Muscle layer of colon (tissue), 2 donors: ENCODE measurements at regions not wholly inside any gene's neighbourhood (a gene's known extent, or its start where the extent isn't known, plus 50 kb on each side); places are given as distances from the start of the nearest gene placed in this dataset.
"Not testable (repeated sequence)": the region's sequence is repeated elsewhere in the genome, so short reads cannot be mapped to it uniquely, and the experiment has no call there.

Experiments used
- H3K27ac ChIP-seq: one replicate; pipeline ENCODE4 v1.7.0; 2013; ENCODE audit warnings: low read depth, mild to moderate bottlenecking, low read length, moderate library complexity
- H3K27me3 ChIP-seq, 2 donors: one replicate each; pipeline ENCODE4 v1.7.0; 2013; ENCODE audit warnings: low read length in 2 of 2, mild to moderate bottlenecking in 2 of 2; ENCODE audit not compliant: insufficient read depth in 2 of 2, control insufficient read depth in 1 of 2
- H3K36me3 ChIP-seq: one replicate; pipeline ENCODE4 v1.7.0; 2013; ENCODE audit warnings: mild to moderate bottlenecking, low read length; ENCODE audit not compliant: insufficient read depth
- H3K4me1 ChIP-seq: one replicate; pipeline ENCODE4 v1.7.0; 2013; ENCODE audit warnings: mild to moderate bottlenecking, low read length; ENCODE audit not compliant: insufficient read depth
- H3K4me3 ChIP-seq, 2 donors: one replicate each; pipeline ENCODE4 v1.7.0; 2013; ENCODE audit warnings: low read length in 2 of 2, low read depth in 1 of 2, mild to moderate bottlenecking in 1 of 2, moderate library complexity in 1 of 2
- H3K9ac ChIP-seq: one replicate; pipeline ENCODE4 v1.7.0; 2013; ENCODE audit warnings: low read length
- H3K9me3 ChIP-seq: one replicate; pipeline ENCODE4 v1.7.0; 2013; ENCODE audit warnings: mild to moderate bottlenecking, low read length
- donor health status: abdominal sarcoma.
- donor health status: Adenocarcinoma of cecum.

DNA sequence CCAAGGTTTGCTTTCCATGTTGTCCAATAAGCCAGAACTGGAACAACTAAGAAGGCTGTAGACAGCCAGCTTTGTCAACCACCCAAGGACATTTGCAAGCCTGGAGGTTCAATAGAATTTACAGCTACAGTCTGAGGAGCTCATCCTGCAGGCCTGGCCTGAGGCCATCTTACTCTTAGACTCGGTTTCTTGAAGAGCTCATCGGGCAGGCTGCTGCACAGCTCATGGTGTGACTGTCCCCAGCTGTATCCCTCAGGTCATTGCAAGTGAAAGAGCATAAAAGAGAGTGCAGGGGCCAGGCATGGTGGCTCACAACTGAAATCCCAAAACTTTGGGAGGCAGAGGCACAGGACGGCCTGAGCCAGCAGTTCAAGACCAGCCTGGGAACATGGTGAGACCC, 96.9 kb upstream of the FOXQ1 start:
- Histone ChIP-seq H3K27me3 (no peaks in the 10 kb centered on the region), H3K4me1 (no peaks in the 10 kb centered on the region), H3K9ac (no peak overlapping the region), H3K4me3 (no peak overlapping the region), H3K36me3 (no peaks in the 10 kb centered on the region), H3K9me3 (no peaks in the 10 kb centered on the region), H3K27ac (no peak overlapping the region)

DNA sequence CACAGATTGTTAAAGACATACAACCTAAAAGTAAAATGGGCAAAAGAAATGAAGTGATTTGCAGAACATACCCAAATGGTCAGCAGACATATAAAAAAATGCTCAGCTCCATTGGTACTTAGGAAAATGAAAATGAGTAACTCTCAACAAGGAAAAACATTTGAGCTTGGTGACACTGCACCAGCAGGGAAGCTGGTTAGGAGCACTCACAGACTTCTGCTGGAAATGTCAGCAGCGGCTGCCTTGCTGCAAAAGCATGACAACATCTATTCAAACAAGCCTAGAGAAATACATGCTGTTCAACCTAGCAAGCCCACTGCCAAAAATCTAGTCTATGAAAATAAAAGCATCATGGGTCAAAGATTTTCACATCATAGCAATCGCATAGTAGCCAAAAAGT, 99.0 kb upstream of the FOXQ1 start:
- H3K9ac ChIP-seq = no peak overlapping the region

DNA sequence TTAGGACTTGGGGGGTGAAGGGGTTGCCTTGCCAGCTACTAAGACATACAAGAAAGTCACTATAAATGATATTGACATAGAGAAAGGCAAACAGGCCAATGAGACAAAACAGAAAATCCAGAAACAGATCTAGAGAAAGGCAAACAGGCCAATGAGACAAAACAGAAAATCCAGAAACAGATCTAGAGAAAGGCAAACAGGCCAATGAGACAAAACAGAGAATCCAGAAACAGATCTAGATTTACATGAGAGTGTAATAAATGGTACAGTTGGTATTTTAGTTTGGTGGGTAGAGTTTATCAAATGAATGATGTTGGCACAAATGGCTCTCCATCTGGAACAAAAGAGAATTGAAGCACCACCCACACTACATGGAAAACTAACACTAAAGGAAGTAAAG, 99.8 kb upstream of the FOXQ1 start:
- H3K27ac ChIP-seq, H3K9me3 ChIP-seq, H3K4me1 ChIP-seq, H3K27me3 ChIP-seq, H3K9ac ChIP-seq, H3K4me3 ChIP-seq, H3K36me3 ChIP-seq: not testable (repeated sequence)

More for the DNA sequence above, 99.0 kb upstream of the FOXQ1 start:
- Histone ChIP-seq H3K27me3 (no peaks in the 10 kb centered on the region), H3K36me3 (no peaks in the 10 kb centered on the region), H3K4me1 (no peaks in the 10 kb centered on the region), H3K9me3 (no peaks in the 10 kb centered on the region), H3K4me3 (no peak overlapping the region), H3K27ac (no peak overlapping the region)

DNA sequence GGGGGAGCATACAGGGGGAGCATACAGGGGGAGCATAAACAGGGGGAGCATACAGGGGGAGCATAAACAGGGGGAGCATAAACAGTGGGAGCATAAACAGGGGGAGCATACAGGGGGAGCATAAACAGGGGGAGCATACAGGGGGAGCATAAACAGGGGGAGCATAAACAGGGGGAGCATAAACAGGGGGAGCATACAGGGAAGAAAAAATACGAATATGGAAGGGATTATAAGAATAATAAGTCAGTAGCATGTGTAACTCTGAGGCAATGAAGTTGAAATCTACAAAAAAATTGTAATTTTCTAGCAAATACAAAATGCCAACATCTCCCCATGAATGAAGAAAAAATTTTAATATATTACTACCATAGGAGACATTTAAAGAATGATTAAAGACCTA, 101.3 kb upstream of the FOXQ1 start:
- H3K4me3 ChIP-seq, H3K4me1 ChIP-seq, H3K27me3 ChIP-seq, H3K9me3 ChIP-seq, H3K27ac ChIP-seq, H3K9ac ChIP-seq, H3K36me3 ChIP-seq: not testable (repeated sequence)

DNA sequence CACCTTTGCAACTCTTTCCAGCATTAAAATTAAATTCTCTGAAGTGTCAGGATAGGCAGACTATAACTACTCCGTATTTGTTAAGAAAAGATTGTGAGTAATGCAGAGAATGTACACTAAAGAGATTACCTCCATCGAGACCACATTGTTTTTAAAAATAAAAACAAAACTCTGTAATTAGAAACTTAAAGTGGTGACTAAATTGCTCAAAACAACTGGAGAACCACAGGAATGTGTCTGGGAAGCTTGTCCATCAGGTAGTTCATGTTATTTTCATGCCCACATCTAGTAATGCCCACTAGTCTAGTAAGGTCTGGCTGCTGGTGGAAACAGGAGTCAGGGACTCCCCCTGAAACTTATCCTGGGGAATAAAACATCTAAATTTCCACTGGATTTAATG, 103.0 kb upstream of the FOXQ1 start:
- no peak overlapping the region for H3K9ac ChIP-seq
- no peak overlapping the region for H3K27ac ChIP-seq
- no peak overlapping the region for H3K4me3 ChIP-seq
- no peaks in the 10 kb centered on the region for H3K27me3 ChIP-seq
- H3K4me1 ChIP-seq = no peaks in the 10 kb centered on the region
- no peaks in the 10 kb centered on the region for H3K9me3 ChIP-seq
- H3K36me3 ChIP-seq = no peaks in the 10 kb centered on the region

DNA sequence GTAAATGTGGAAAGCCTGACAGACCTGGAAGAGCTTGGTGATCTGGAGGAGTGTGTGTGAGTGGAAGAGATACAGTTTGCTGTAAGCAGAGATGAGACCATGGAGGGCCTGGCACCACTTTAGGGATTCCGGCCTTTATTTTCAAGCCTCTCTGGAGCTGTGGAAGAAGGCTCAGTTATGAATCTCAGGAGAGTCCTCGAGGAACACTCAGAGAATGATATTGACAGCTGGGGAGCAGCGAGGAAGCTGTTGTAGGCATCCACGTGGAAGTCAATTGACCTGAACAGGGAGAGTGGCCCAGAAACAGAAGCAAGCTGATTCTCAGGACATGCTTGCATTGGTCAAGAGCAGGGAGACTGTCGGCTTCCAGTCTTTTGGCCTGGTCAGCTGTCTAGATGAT, 108.4 kb upstream of the FOXQ1 start:
- H3K36me3 ChIP-seq = no peaks in the 10 kb centered on the region
- H3K9me3 ChIP-seq = no peaks in the 10 kb centered on the region
- no peak overlapping the region for H3K4me3 ChIP-seq
- H3K27ac ChIP-seq = no peak overlapping the region
- H3K27me3 ChIP-seq = no peaks in the 10 kb centered on the region
- H3K9ac ChIP-seq = no peak overlapping the region
- H3K4me1 ChIP-seq = no peaks in the 10 kb centered on the region

DNA sequence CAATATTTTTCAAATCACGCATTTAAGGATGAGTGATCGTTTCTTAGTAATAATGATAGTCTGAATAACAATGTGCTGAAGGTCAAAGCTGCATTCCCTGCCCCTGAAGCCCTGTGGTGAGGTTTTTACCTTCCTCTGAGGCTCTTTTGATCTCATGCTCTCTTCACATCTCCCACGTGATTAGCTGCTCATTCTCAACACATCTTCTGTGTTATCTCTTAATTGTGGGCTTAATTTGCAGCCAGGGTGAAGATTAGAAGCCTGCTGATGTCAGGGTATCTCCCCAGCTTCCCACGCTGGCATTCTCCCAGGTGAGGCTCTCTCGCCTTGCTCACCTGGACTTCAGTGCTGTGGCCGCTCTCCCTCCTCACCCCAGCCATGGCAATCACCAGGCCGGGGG, 109.7 kb upstream of the FOXQ1 start:
- Histone ChIP-seq H3K27ac (no peak overlapping the region), H3K36me3 (no peaks in the 10 kb centered on the region), H3K9ac (no peak overlapping the region), H3K4me1 (no peaks in the 10 kb centered on the region), H3K4me3 (no peak overlapping the region), H3K27me3 (no peaks in the 10 kb centered on the region), H3K9me3 (no peaks in the 10 kb centered on the region)

DNA sequence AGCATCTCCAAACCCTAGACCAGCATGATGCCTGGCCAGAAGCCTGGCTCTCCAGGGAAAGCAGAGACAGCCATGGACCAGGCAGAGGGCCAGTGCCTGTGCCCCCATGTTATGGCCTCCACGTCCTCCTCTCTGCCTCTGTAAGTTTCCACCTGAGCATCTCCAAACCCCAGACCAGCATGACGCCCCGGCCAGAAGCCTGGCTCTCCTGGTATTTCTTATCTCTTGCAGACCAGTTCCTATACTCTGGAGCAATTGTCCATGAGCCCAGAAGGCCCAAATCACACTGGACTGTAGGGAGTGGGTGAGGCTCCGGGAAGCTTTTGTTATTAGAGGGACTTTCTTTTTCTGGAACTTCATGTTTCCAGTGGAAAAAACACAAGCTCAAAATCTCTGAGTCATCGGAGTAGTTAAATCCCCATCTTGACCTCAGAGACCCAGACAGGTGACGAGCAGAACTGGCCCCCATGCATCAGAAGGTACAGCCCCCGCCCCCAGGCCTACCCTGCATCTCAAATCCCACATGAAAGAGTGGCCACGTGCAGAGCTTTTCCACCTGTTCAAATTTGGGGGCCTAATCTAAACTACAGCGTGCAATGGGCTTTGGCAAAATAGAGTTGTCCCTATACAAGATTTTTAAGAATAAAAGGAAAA, 110.2 kb upstream of the FOXQ1 start:
- Histone ChIP-seq H3K4me3 (no peak overlapping the region), H3K9me3 (no peaks in the 10 kb centered on the region), H3K36me3 (no peaks in the 10 kb centered on the region), H3K27ac (no peak overlapping the region), H3K4me1 (no peaks in the 10 kb centered on the region), H3K27me3 (no peaks in the 10 kb centered on the region), H3K9ac (no peak overlapping the region)

DNA sequence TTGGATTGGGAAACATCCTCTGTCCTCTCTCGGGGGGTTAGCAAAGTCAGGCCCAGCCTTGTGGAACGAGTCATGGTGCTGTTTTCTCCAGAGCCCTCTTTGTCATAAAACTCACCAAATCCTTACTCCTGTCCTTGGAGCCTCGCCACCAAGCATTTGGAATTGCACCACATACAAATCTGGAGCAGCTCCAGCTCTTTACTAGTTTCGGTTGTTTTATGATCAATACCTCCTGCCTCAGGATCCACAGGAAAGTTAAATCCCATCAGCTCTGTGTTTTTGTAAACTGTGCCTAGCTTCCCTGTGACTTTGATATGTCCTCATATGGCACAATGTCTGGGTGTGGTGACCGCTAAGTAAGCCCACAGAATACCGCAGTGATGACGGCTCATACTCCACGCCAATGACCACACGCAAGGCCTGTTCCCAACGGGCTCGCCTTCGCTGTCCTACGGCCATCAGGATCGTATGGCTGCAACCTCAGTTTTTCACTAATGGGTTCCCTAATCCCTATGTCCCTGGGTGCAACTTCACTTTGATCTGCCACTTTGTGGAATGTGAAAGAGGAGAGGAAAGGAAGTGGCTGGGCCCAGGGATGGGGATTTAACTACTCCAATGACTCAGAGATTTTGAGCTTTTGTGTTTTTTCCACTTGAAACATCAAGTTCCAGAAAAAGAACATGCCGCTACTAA, 111.3 kb upstream of the FOXQ1 start:
- no peaks in the 10 kb centered on the region for H3K27me3 ChIP-seq
- H3K27ac ChIP-seq = no peak overlapping the region
- no peak overlapping the region for H3K4me3 ChIP-seq
- no peaks in the 10 kb centered on the region for H3K4me1 ChIP-seq
- no peaks in the 10 kb centered on the region for H3K9me3 ChIP-seq
- H3K9ac ChIP-seq = no peak overlapping the region
- H3K36me3 ChIP-seq = no peaks in the 10 kb centered on the region

DNA sequence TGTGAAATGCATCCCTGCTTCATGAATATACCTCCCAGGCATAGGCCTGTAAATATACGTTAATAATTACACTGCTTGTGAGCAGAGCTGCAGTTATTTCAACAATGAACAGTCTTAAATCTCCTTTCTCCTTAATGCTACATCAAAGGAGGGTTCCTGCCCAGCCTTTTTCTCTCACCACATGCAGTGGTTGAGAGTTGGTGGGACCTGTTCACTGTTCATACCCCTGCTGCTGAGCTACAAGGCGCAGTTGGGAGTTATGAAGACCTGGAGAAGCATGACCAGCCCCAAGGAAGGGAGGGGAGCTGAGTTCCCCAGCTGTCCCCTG, 111.9 kb upstream of the FOXQ1 start:
- H3K4me3 ChIP-seq = no peak overlapping the region
- H3K4me1 ChIP-seq = no peaks in the 10 kb centered on the region
- no peaks in the 10 kb centered on the region for H3K9me3 ChIP-seq
- H3K27ac ChIP-seq = no peak overlapping the region
- H3K36me3 ChIP-seq = no peaks in the 10 kb centered on the region
- no peak overlapping the region for H3K9ac ChIP-seq
- no peaks in the 10 kb centered on the region for H3K27me3 ChIP-seq

DNA sequence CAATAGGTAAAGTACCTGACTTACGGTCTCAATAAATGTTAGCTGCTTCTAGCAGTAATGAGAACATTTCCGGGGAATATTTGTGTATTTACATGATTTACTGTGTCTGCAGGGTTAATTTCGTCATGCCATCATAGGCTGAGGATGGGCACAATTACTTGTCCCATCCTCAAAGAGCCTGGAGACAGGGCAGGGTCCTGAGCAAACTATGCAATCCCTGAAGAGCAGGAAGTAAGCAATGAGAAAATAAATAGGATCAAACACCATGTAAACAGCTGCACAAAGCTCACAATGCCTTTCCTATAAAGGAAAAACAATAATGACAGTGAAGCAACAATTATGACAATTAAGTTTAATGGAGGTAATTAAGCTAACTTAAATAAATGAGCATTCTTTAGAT, 114.6 kb upstream of the FOXQ1 start:
- Histone ChIP-seq H3K36me3 (no peaks in the 10 kb centered on the region), H3K9ac (no peak overlapping the region), H3K27ac (no peak overlapping the region), H3K4me3 (no peak overlapping the region), H3K27me3 (no peaks in the 10 kb centered on the region), H3K4me1 (no peaks in the 10 kb centered on the region), H3K9me3 (no peaks in the 10 kb centered on the region)

DNA sequence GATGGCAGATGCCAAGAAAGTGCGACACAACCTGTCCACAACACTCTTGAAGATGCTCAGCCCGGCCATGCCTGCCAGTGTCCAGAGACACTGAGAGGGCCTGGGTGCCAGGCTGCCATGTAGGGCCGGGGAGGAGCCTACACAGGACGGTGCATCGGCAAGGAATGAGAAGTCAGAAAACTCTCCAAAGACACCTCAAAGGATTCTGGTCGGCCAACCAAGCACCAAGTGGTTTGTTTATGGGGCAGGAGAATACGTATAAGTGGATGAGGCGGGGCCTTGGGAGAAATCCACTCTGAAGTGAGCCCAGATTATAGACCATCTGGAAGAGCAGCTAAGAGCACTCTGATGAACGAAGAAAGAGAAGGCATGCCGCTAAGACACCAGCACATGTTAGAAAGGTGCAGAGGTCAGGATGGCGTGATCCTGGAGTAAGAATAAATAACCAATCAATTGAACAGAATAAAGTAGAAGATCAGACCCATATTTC, 120.7 kb upstream of the FOXQ1 start:
- no peaks in the 10 kb centered on the region for H3K36me3 ChIP-seq
- no peak overlapping the region for H3K27ac ChIP-seq
- no peaks in the 10 kb centered on the region for H3K9me3 ChIP-seq
- no peaks in the 10 kb centered on the region for H3K4me1 ChIP-seq
- H3K4me3 ChIP-seq = no peak overlapping the region
- no peak overlapping the region for H3K9ac ChIP-seq
- H3K27me3 ChIP-seq = no peaks in the 10 kb centered on the region
